GM23338 (cell line): ENCODE measurements at regions not wholly inside any gene's neighbourhood (a gene's known extent, or its start where the extent isn't known, plus 50 kb on each side); places are given as distances from the start of the nearest gene placed in this dataset.

Source experiments
- CTCF ChIP-seq, 2 experiments: fragments of 200-600 bp in 1 of 2; sonication (generic) in 1 of 2; conservative IDR thresholded peaks; 2 replicates each; pipeline versions ENCODE4 v1.5.1 to v1.6.1; 2016 to 2017; ENCODE audit warnings: antibody characterized with exemption in 2 of 2, low read depth in 2 of 2, mild to moderate bottlenecking in 2 of 2, moderate library complexity in 1 of 2
- EZH2 ChIP-seq: fragments of 200-600 bp; sonication (generic); IDR thresholded peaks from one replicate; pipeline ENCODE4 v1.8.0; 2017; ENCODE audit warnings: antibody characterized with exemption, mild to moderate bottlenecking, low read depth; ENCODE audit not compliant: unreplicated experiment
- EZH2phosphoT487 ChIP-seq: fragments of 200-600 bp; sonication (generic); IDR thresholded peaks from one replicate; pipeline ENCODE4 v1.8.1; 2018; ENCODE audit warnings: antibody characterized with exemption; ENCODE audit not compliant: unreplicated experiment
- POLR2AphosphoS5 ChIP-seq: IDR thresholded peaks from 2 replicates; pipeline ENCODE4 v1.6.1; 2016; ENCODE audit warnings: antibody characterized with exemption, low read depth
- REST ChIP-seq: IDR thresholded peaks from one replicate; pipeline ENCODE4 v1.6.1; 2018; ENCODE audit warnings: antibody characterized with exemption; ENCODE audit not compliant: unreplicated experiment
- ZNF114 ChIP-seq: fragments of 250-450 bp; sonication (Bioruptor Pico); IDR thresholded peaks from 2 replicates; pipeline ENCODE4 v1.5.0; 2020; ENCODE audit warnings: mild to moderate bottlenecking, moderate library complexity

DNA sequence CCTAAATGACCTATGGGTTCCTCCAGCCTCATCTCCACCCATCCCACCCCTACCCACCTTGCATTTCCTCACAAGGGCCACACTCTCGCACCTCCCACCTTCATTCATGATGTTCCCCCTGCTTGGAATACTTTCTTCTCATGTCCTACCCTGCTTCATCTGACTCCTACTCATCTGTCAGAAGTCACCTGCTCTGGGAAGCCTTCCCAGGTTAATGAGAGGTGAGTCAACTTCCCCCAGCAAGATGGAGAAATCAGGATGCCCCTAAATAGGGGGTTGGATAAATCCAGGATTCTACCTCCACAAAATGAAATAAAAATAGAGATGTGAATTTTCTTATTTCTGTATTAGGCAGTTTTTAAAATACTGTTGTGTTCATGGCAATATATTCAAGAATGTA is 51.0 kb upstream of the WSB1 start:
- TF ChIP-seq CTCF (conservative IDR thresholded peaks at IDR 0.05; ENCODE audit: low read depth in 2 of 2), result no peak
- no peak for TF ChIP-seq EZH2phosphoT487
- no peak for TF ChIP-seq EZH2
- no peak for TF ChIP-seq REST
- no peak for TF ChIP-seq ZNF114 (CRISPR knock-in tag)
- TF ChIP-seq POLR2AphosphoS5, result no peak
